Left lung (tissue), 4 donors: ENCODE measurements at regions not wholly inside any gene's neighbourhood (a gene's known extent, or its start where the extent isn't known, plus 50 kb on each side); places are given as distances from the start of the nearest gene placed in this dataset.
A peak's percentile ranks its signal among the peaks of the same experiment; 100 is the strongest.

ENCODE experiments used
- ATAC-seq: fragments of 200-7000 bp; cut with Tn5 transposase; one replicate; pipeline ENCODE4 v1.9.1; 2020; ENCODE audit warnings: moderate library complexity
- DNase-seq, 4 donors: peaks; one replicate each; pipeline ENCODE4 v3.0.0-alpha.2; 2013 to 2020
- H3K27ac ChIP-seq, 2 donors: fragments of 200-600 bp; sonication (generic) in 1 of 2; one replicate each; pipeline versions ENCODE4 v1.5.0 to v1.8.0; 2020 to 2021
- H3K27me3 ChIP-seq, 2 donors: fragments of 200-600 bp; sonication (generic) in 1 of 2; one replicate each; pipeline versions ENCODE4 v1.5.0 to v1.8.0; 2020 to 2021
- H3K36me3 ChIP-seq, 2 donors: fragments of 200-600 bp; sonication (generic) in 1 of 2; one replicate each; pipeline versions ENCODE4 v1.5.0 to v1.8.0; 2020 to 2021
- H3K4me1 ChIP-seq, 2 donors: fragments of 200-600 bp; one replicate each; pipeline ENCODE4 v1.8.0; 2021
- H3K4me3 ChIP-seq, 2 donors: fragments of 200-600 bp; sonication (generic) in 1 of 2; one replicate each; pipeline versions ENCODE4 v1.5.0 to v1.8.0; 2020 to 2021; ENCODE audit warnings: mild to moderate bottlenecking in 1 of 2
- H3K9me3 ChIP-seq, 2 donors: fragments of 200-600 bp; sonication (generic) in 1 of 2; one replicate each; pipeline versions ENCODE4 v1.5.0 to v1.8.0; 2020 to 2021
- CTCF ChIP-seq, 2 donors: fragments of 200-600 bp; sonication (generic) in 1 of 2; IDR thresholded peaks; one replicate each; pipeline versions ENCODE4 v1.5.0 to v1.8.0; 2021; ENCODE audit warnings: antibody characterized with exemption in 2 of 2
- intact Hi-C, 2 donors: fragments of 100-400 bp; cut with DNase I; formaldehyde crosslinking; loops; one replicate each; pipeline versions ENCODE4 v1.11.2 to v1.14.2; 2022
- donor health status: DM: no; HTN: yes; CAD: no.
- donor health status: DM: no; HTN: no; CAD: no.

DNA sequence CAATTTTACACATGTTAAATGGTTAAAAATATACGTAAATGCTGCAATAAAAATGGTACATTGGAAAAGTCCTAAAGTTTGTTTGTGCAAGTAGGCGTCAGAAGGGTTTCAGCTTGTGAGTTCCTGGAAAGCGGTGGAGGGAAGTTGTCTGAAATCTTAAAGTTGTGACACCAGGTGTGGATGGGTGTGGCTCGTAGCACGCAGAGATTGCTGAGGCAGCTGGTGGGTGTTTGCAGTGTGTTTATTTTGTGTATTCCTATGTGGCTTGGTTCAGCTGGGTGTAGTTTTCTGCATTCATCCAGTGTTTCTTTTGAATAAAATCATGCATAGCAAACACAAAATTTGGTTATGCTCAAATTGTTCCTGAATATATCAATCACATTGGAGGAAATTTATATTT is 136.8 kb upstream of the TBX3 start:
- intact Hi-C loops: no loop called here
- TF ChIP-seq CTCF (IDR thresholded peaks at IDR 0.05): no peak
- Histone ChIP-seq H3K27ac (no peak overlapping the region), H3K4me3 (no peak overlapping the region), H3K36me3 (no peaks in the 10 kb centered on the region), H3K27me3 (no peaks in the 10 kb centered on the region), H3K9me3 (no peaks in the 10 kb centered on the region), H3K4me1 (no peaks in the 10 kb centered on the region)
- ATAC-seq: no peak
- DNase-seq: no peak

DNA sequence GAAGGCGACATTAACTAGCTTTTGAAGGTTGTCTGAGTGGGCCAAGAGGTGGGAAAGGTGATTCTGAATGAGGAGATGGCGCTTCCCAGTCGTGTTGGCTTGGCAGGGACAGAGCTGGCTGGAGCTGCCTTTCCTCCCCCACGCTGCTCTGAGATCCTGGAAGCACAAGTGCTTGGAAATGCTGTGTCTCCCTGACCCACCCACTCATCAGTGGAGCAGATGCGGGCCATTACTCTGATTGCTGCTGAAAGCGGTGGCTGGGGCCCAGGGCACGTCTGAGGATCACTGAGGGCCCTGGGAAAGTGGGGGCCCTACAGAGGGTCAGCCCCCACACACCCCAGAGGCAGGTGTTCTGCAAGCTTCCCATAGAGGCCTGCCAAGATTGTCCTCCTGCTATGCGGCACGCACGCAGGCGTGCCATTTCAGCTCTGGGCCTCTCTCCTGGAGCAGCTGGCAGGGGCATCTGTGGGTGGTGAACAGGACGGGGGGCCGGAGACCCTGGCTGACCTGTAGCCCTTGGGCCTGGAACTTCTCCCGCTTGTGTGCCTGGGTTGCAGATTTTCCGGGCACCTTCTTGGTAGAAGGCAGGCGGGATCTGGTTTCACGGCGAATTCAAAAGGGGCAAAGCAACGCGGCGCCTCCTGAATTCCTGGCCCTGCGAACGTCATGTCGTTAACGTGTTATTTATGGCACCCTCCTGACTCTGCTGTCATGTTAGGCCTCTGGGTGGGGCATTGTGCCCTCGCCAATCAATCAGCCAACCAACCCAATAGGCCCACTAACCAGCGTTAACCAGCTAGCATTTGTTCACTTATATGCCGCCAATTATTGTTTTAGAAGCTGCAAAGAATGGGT is 133.8 kb upstream of the TBX3 start:
- TF ChIP-seq CTCF (IDR thresholded peaks at IDR 0.05): no peak
- no peaks in the 10 kb centered on the region for H3K36me3 ChIP-seq
- no peak for ATAC-seq
- peaks cover 0 to 5% of the 10 kb centered on the region in 2 donors for H3K27me3 ChIP-seq
- peaks cover 0 to 5% of the 10 kb centered on the region in 2 donors for H3K4me1 ChIP-seq
- no peaks in the 10 kb centered on the region for H3K9me3 ChIP-seq
- H3K27ac ChIP-seq: no peak overlapping the region
- peak in 1 of 4 donors; percentile 59 for DNase-seq
- intact Hi-C loops: no loop called here
- H3K4me3 ChIP-seq: no peak overlapping the region

DNA sequence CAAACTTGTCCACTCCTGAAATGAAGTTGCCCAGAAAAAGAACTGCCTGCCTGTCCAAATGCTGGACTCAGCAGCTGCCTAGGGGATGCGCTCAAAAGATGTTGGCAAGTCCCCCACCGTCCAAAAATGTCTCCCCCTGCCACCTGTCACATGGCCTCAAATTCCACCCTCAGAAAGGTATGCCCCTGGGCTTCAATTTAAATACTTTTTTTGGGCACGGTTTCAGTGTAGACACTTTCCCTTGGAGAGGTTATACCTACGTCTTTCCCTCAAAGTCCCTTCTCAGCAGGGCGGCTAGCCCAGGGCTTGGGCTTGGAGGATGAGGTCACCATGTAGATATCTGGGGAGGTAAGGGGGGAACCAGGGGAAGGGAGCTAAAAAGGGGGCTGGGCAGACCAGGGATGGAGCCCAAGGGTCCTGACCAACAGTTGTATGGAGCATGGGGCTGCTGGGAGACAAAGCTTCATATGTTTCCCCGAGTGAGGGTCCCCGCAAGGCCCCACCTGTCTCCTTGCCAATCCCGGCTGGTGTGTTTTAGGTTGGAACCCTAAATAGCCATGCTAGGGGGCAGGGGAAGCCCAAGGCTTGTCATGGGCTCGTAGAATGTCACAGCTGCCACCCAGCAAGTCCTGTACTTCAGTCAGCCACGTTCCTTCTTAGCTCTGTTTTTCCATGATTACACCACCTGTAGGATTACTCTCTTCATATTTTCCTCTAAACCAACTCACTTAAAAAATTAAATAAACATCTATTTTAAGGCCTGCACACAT is 131.2 kb upstream of the TBX3 start:
- peaks cover 0 to 5% of the 10 kb centered on the region in 2 donors for H3K4me1 ChIP-seq
- intact Hi-C loops: no loop called here
- no peak for TF ChIP-seq CTCF (IDR thresholded peaks at IDR 0.05)
- no peak for DNase-seq
- peaks cover 0 to 5% of the 10 kb centered on the region in 2 donors for H3K27me3 ChIP-seq
- H3K4me3 ChIP-seq: no peak overlapping the region
- H3K27ac ChIP-seq: no peak overlapping the region
- H3K36me3 ChIP-seq: no peaks in the 10 kb centered on the region
- no peak for ATAC-seq
- no peaks in the 10 kb centered on the region for H3K9me3 ChIP-seq

DNA sequence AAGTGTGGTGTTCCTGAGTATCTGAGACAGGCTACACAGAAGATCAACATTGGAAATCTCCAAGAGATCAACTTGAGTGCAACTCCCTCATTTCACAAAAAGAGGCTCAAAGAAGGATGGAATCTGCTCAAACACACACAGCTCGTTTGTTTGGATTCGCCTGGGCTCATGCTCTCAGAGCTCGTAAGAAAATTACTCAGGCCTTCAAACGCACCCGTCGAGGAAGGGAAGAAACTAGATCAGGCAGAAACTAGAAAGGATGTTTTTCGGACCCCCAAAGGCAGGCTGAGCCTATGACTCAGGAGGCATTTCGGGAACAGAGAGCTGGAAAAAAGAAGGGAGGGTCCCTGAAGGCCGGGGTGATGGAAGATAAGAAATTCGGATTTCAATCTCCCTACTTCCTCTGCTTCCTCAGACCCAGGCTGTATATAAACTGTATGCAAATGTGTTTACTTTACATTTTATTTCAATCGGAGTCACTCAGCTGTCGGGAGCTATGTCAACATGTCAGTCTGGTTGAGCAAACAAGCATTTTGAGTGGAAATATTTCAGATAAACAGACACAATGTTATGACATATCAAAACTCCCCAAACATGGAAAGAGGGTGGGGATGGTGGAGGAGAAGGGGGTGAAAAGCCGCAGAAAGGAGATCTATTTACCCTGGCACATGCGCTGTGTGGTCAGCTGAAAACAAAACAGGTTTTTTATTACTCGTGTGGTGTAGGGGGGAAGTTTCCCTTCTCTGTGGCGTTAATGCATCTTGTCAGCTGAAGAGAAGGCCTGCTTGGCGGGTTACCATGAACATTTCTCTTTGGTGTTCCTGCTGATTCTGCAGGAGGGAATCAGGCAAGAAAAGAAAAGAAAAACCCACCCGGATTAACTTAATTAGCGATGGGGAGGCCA is 129.1 kb upstream of the TBX3 start:
- no peak overlapping the region for H3K4me3 ChIP-seq
- DNase-seq (peak in 2 of 4 donors; percentile 49 to 61), ATAC-seq (no peak)
- H3K27me3 ChIP-seq: peaks cover 0 to 5% of the 10 kb centered on the region in 2 donors
- no peak for TF ChIP-seq CTCF (IDR thresholded peaks at IDR 0.05)
- no peaks in the 10 kb centered on the region for H3K9me3 ChIP-seq
- H3K27ac ChIP-seq: peak overlapping the region; percentile 20 to 28
- H3K4me1 ChIP-seq: peaks cover 0 to 5% of the 10 kb centered on the region in 2 donors
- intact Hi-C loops: no loop called here
- no peaks in the 10 kb centered on the region for H3K36me3 ChIP-seq
